HEK293 (cell line): ENCODE measurements at regions not wholly inside any gene's neighbourhood (a gene's known extent, or its start where the extent isn't known, plus 50 kb on each side); places are given as distances from the start of the nearest gene placed in this dataset.
"Not testable (repeated sequence)": the region's sequence is repeated elsewhere in the genome, so short reads cannot be mapped to it uniquely, and the experiment has no call there.

Experiments
- CTCF ChIA-PET: fragments of 350-600 bp; formaldehyde crosslinking; extraction: SDS; loops from one replicate; lab custom pipeline; 2021; ENCODE audit warnings: antibody characterized with exemption; lab: Yijun Ruan, JAX
- POLR2A ChIA-PET: fragments of 300-600 bp; formaldehyde crosslinking; extraction: SDS; loops from one replicate; lab custom pipeline; 2020; ENCODE audit warnings: antibody characterized with exemption, inconsistent platforms; lab: Yijun Ruan, JAX
- H3K27ac ChIP-seq: fragments of 200-500 bp; sonication (Bioruptor generic); 2 replicates; pipeline ENCODE4 v1.5.1; 2014; ENCODE audit warnings: low read depth, low read length, control low read depth, inconsistent platforms; ENCODE audit errors: extremely low read depth
- H3K36me3 ChIP-seq, 2 experiments: fragments of 200-500 bp in 1 of 2; sonication (Bioruptor generic) in 1 of 2; 1 replicate in 1 of 2; 2 replicates in 1 of 2; pipeline ENCODE4 v1.5.1; 2014 to 2017; ENCODE audit warnings: inconsistent platforms in 2 of 2, low read length in 2 of 2; ENCODE audit not compliant: control insufficient read depth in 2 of 2, insufficient read depth in 1 of 2
- H3K4me1 ChIP-seq: fragments of 200-500 bp; sonication (Bioruptor generic); 2 replicates; pipeline ENCODE4 v1.5.1; 2014; ENCODE audit warnings: mild to moderate bottlenecking, low read length, inconsistent platforms; ENCODE audit not compliant: control insufficient read depth, insufficient read depth
- H3K4me3 ChIP-seq: 2 replicates; pipeline ENCODE4 v1.5.1; 2011; ENCODE audit warnings: low read depth, mild to moderate bottlenecking, control low read depth, low read length, moderate library complexity
- H3K9me3 ChIP-seq: fragments of 200-500 bp; sonication (Bioruptor generic); 2 replicates; pipeline ENCODE4 v1.5.1; 2014; ENCODE audit warnings: low read depth, low read length, inconsistent platforms; ENCODE audit not compliant: control insufficient read depth, insufficient read depth
- ELK4 ChIP-seq: IDR thresholded peaks from 2 replicates; pipeline ENCODE4 v1.6.1; 2011; ENCODE audit warnings: mild to moderate bottlenecking, low read depth, low read length, borderline replicate concordance
- KLF7 ChIP-seq: fragments of 450-650 bp; formaldehyde crosslinking; IDR thresholded peaks from 2 replicates; pipeline ENCODE4 v1.5.1; 2016; ENCODE audit warnings: missing biosample characterization, missing genetic modification characterization, borderline replicate concordance
- OSR2 ChIP-seq: fragments of 450-650 bp; formaldehyde crosslinking; IDR thresholded peaks from 2 replicates; pipeline ENCODE4 v1.5.1; 2016; ENCODE audit warnings: missing biosample characterization, missing genetic modification characterization
- PBX3 ChIP-seq: sonication (generic); formaldehyde crosslinking; IDR thresholded peaks from 2 replicates; pipeline ENCODE4 v1.8.1; 2022; ENCODE audit warnings: mild to moderate bottlenecking, moderate library complexity, missing genetic modification reagents
- REST ChIP-seq: fragments of 450-650 bp; formaldehyde crosslinking; IDR thresholded peaks from 2 replicates; pipeline ENCODE4 v1.5.1; 2016; ENCODE audit warnings: missing biosample characterization, missing genetic modification characterization
- TRIM28 ChIP-seq: IDR thresholded peaks from 2 replicates; pipeline ENCODE4 v1.6.1; 2011; ENCODE audit warnings: low read length, control low read depth, borderline replicate concordance
- WT1 ChIP-seq: fragments of 450-650 bp; formaldehyde crosslinking; IDR thresholded peaks from 2 replicates; pipeline ENCODE4 v1.5.1; 2016; ENCODE audit warnings: missing biosample characterization, missing genetic modification characterization
- YY2 ChIP-seq: fragments of 450-650 bp; formaldehyde crosslinking; IDR thresholded peaks from 2 replicates; pipeline ENCODE4 v1.5.1; 2016; ENCODE audit warnings: missing biosample characterization, missing genetic modification characterization
- ZBTB17 ChIP-seq: fragments of 450-650 bp; formaldehyde crosslinking; IDR thresholded peaks from 2 replicates; pipeline ENCODE4 v1.5.1; 2016; ENCODE audit warnings: missing biosample characterization, missing genetic modification characterization
- ZNF114 ChIP-seq: fragments of 450-650 bp; formaldehyde crosslinking; IDR thresholded peaks from 2 replicates; pipeline ENCODE4 v1.5.0; 2017; ENCODE audit warnings: missing biosample characterization, missing genetic modification characterization
- ZNF26 ChIP-seq: fragments of 450-650 bp; formaldehyde crosslinking; IDR thresholded peaks from 2 replicates; pipeline ENCODE4 v1.5.1; 2016; ENCODE audit warnings: missing biosample characterization, missing genetic modification characterization
- ZNF280C ChIP-seq: fragments of 450-650 bp; formaldehyde crosslinking; IDR thresholded peaks from 2 replicates; pipeline ENCODE4 v1.5.1; 2016; ENCODE audit warnings: missing biosample characterization, missing genetic modification characterization
- ZNF404 ChIP-seq: fragments of 450-650 bp; formaldehyde crosslinking; IDR thresholded peaks from 2 replicates; pipeline ENCODE4 v1.5.1; 2017; ENCODE audit warnings: missing biosample characterization, missing genetic modification characterization
- ZNF473 ChIP-seq: fragments of 450-650 bp; formaldehyde crosslinking; IDR thresholded peaks from 2 replicates; pipeline ENCODE4 v1.5.1; 2017; ENCODE audit warnings: missing biosample characterization, missing genetic modification characterization
- ZNF561 ChIP-seq: fragments of 450-650 bp; IDR thresholded peaks from 2 replicates; pipeline ENCODE4 v1.5.1; 2018; ENCODE audit warnings: missing biosample characterization, missing genetic modification characterization, borderline replicate concordance
- ZNF626 ChIP-seq: fragments of 450-650 bp; sonication (Bioruptor Pico); formaldehyde crosslinking; IDR thresholded peaks from 2 replicates; pipeline ENCODE4 v1.5.1; 2018; ENCODE audit warnings: missing biosample characterization, missing genetic modification characterization, inconsistent platforms
- ZSCAN4 ChIP-seq: fragments of 450-650 bp; formaldehyde crosslinking; IDR thresholded peaks from 2 replicates; pipeline ENCODE4 v1.5.1; 2017; ENCODE audit warnings: missing biosample characterization, missing genetic modification characterization

- TF ChIP-seq ZNF280C (tag by site-specific recombination): no peak
- no peak for TF ChIP-seq TRIM28
- TF ChIP-seq ZNF114 (tag by site-specific recombination): no peak
- no peak for TF ChIP-seq ELK4
- no peak for TF ChIP-seq ZNF626
- no peak for TF ChIP-seq ZNF26 (tag by site-specific recombination)
- no peak for TF ChIP-seq ZNF561 (tag by site-specific recombination)
- TF ChIP-seq, all 188 proteins: peak for 0
- H3K27ac ChIP-seq: no peak overlapping the region
- CTCF ChIA-PET: interaction anchor here (0.6 kb wide), 1 partner anchor 294 kb away, joined by 3 read pairs; no protein-coding TSS in a partner anchor
Measured at GRCh38 chr11:89626366-89626765, 83.7 kb upstream of the TRIM77 start.

GRCh38 chr11:89626881-89627280 is 83.2 kb upstream of the TRIM77 start:
- POLR2A ChIA-PET, H3K36me3 ChIP-seq, H3K4me3 ChIP-seq, H3K27ac ChIP-seq, H3K4me1 ChIP-seq, H3K9me3 ChIP-seq: not testable (repeated sequence)
- CTCF ChIA-PET: interaction anchor here (0.6 kb wide), 1 partner anchor 294 kb away, joined by 3 read pairs; no protein-coding TSS in a partner anchor

More at GRCh38 chr11:89626366-89626765, 83.7 kb upstream of the TRIM77 start:
- H3K4me3 ChIP-seq: no peak overlapping the region
- POLR2A ChIA-PET: no interaction called here
- H3K9me3 ChIP-seq: no peaks in the 10 kb centered on the region
- no peaks in the 10 kb centered on the region for H3K36me3 ChIP-seq
- no peaks in the 10 kb centered on the region for H3K4me1 ChIP-seq

GRCh38 chr11:89633135-89633705 is 76.9 kb upstream of the TRIM77 start:
- no peak overlapping the region for H3K4me3 ChIP-seq
- no peak overlapping the region for H3K27ac ChIP-seq
- POLR2A ChIA-PET: no interaction called here
- CTCF ChIA-PET: no interaction called here
- no peaks in the 10 kb centered on the region for H3K36me3 ChIP-seq
- no peaks in the 10 kb centered on the region for H3K9me3 ChIP-seq
- no peaks in the 10 kb centered on the region for H3K4me1 ChIP-seq
- TF ChIP-seq ZNF26 (tag by site-specific recombination): no peak
- no peak for TF ChIP-seq ZNF404 (tag by site-specific recombination)
- no peak for TF ChIP-seq OSR2 (tag by site-specific recombination)
- TF ChIP-seq YY2 (tag by site-specific recombination): no peak
- no peak for TF ChIP-seq ZSCAN4 (tag by site-specific recombination)
- no peak for TF ChIP-seq REST (tag by site-specific recombination)
- TF ChIP-seq ZBTB17 (tag by site-specific recombination): no peak
- no peak for TF ChIP-seq KLF7 (tag by site-specific recombination)
- TF ChIP-seq PBX3 (CRISPR knock-in tag): no peak
- no peak for TF ChIP-seq ZNF473 (tag by site-specific recombination)
- TF ChIP-seq WT1: no peak
